NOMO-1 treated with dmso at 0.1 percent for 144 hours (cell line): ENCODE measurements at regions not wholly inside any gene's neighbourhood (a gene's known extent, or its start where the extent isn't known, plus 50 kb on each side); places are given as distances from the start of the nearest gene placed in this dataset.
"Not testable (repeated sequence)": the region's sequence is repeated elsewhere in the genome, so short reads cannot be mapped to it uniquely, and the experiment has no call there.

Source experiments
- DNase-seq: peaks from one replicate; lab custom pipeline; 2025; ENCODE audit not compliant: unreplicated experiment; lab: John Stamatoyannopoulos, UW

DNA sequence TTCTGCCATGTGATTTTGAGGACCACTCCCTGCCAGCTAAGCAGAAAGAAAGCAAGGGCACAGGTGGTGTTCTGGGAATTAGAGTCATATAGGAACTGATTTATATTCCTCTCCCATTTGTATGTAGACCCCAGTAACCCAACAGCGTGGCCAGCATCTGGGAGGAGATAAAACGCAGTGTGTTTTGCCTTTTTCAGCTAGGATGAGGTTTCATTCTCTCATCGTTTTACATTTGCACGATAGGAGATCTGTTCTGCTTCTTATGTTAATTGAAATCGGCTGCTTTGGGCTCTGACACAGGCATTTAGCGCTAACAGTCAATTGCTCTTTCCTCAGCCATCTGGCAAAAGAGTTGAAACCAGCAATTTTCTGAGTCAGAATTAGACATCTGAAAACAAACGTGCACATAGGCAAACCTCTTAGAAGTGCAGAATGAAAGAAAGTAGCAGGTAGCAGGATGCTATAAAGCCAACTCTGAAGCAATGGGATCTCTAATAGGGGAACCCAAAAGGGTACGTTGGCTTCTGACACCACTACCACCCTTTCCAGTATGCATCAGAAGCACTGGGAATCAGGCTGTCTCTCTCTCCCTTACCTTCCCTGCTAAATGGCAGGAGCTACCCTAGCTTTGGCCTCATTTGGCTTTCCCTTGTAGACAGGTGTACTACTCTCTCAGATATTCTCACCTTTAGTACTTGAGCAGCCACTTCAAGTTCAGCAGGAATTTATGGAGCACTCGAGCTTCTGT is 219.1 kb downstream of the PHLDA1 start:
- DNase-seq: no peak

- DNase-seq: no peak
These were observed 221.8 kb downstream of the PHLDA1 start for GRCh38 chr12:75809746-75810145.

GRCh38 chr12:75807494-75807893 is 224.1 kb downstream of the PHLDA1 start:
- DNase-seq: no peak

GRCh38 chr12:75805905-75806304 is 225.7 kb downstream of the PHLDA1 start:
- no peak for DNase-seq

- DNase-seq: no peak
These were observed 226.3 kb downstream of the PHLDA1 start for GRCh38 chr12:75805320-75805719.

- no peak for DNase-seq
These were observed 233.2 kb downstream of the PHLDA1 start for GRCh38 chr12:75798136-75798926.

- DNase-seq: no peak
These were observed 236.5 kb downstream of the PHLDA1 start for GRCh38 chr12:75795125-75795524.

- no peak for DNase-seq
These were observed 238.9 kb downstream of the PHLDA1 start for GRCh38 chr12:75792687-75793086.

- no peak for DNase-seq
These were observed 241.4 kb downstream of the PHLDA1 start for GRCh38 chr12:75790219-75790618.

DNA sequence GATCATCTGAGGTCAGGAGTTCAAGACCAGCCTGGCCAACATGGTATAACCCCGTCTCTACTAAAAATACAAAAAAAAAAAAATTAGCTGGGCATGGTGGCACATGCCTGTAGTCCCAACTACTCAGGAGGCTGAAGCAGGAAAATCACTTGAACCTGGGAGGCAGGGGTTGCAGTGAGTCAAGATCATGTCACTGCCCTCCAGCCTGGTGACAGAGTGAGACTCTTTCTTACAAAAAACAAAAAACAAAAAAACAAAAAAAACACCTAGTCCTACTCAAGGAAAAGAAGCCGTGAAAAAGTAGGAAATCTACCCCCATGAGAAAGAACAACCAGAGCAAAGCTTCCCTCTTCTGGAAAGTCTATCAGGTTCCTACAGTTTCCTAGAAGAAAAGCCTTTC is 244.4 kb downstream of the PHLDA1 start:
- DNase-seq: not testable (repeated sequence)

DNA sequence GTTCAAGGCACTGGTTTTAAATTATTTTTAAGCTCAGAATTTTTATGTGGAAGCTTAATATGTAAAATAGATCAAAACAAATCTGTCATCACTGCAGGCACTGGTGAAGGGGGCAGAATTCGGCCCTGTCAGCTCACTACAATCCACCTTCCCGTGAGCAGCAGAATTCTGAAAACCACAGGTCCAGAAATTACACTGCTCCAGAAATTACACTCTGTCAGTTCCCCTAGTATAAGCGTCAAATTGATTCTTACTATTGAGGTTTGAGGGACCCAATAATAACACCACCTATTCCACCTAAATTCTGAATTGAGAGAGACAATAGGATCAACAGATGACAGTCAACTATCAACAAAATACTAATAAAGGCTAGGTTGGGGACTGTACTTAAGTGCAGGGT is 245.5 kb downstream of the PHLDA1 start:
- DNase-seq: no peak

DNA sequence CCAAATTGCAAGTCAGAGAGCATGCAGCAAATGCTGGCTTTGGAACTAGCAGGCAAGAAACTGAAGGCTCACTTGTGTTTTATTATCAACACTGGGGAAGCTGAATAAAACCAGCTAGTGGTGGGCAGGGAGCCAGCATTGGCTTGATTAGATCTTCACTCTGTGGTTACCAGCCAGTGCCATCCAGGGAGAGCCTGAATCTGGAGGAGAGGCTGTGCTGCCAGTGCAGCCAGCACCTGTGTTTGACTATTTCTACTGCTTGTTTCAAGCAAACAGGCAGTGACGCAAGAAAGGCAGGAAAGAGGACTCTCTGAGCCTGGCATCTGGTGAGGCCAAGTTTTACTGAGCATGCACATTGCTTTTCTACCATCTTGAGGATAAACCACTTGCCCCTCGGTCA is 247.0 kb downstream of the PHLDA1 start:
- DNase-seq: no peak

- no peak for DNase-seq
These were observed 248.3 kb downstream of the PHLDA1 start for GRCh38 chr12:75783093-75783877.

GRCh38 chr12:75782069-75782581 is 249.5 kb downstream of the PHLDA1 start:
- no peak for DNase-seq

DNA sequence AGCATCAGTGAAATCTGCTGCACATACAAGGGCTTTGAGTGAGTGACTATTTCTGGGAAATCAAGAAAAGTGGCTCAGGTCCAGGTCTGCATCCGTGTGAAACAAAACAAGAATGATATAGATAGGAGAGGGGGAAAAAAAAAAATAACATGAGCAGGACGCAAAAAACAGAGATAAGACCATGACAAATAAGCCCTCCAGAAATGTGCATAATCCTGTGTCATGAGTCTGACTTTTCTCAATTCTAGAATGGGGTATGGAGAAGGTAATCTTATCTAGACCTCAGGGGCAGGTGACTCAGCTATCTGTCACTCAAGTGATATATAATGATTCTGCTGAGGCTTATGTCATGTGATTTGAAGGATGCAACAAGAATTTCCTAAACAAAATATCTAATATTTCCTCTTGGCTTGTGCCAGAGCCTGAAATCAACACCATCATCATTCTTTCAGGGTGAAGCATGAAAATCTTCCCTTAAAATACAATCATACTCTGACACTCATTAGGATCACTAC is 250.0 kb downstream of the PHLDA1 start:
- no peak for DNase-seq

GRCh38 chr12:75779891-75780496 is 251.6 kb downstream of the PHLDA1 start:
- DNase-seq: no peak

DNA sequence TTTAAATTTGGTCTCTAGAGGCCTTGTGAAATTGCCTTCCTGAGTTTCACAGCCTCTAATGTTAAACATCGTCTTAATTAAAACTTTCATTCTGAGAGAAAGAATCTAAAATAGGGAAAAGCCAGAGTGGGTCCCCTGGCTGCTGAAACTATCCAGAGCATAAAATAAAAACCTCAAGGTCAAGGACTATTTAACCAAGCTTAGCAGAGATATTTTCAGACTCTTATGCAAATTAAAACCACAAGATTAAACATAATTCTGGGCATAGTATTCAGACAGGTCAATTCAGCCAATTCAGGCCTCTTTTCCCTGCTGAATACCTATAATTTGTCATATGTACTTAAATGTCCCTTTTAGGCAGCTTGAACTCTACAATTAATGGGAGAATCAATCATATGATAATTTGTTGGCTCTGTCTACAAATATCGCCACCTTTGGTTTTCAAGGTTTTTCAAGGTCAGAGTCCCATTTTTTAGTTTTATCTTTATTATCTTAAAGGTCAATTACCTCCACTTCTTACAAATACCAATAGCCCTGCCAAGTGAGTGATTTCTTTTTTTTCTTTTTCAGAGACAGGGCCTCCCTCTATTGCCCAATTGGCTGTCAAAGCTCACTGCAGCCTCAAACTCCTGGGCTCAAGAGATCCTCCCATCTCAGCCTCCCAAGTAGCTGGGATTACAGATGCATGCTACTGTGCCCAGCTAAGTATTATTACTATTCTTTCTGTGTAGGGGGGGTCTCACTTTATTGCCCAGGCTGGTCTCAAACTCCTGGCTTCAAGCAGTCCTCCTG is 257.1 kb downstream of the PHLDA1 start:
- DNase-seq: no peak

GRCh38 chr12:75773377-75773776 is 258.2 kb downstream of the PHLDA1 start:
- no peak for DNase-seq

DNA sequence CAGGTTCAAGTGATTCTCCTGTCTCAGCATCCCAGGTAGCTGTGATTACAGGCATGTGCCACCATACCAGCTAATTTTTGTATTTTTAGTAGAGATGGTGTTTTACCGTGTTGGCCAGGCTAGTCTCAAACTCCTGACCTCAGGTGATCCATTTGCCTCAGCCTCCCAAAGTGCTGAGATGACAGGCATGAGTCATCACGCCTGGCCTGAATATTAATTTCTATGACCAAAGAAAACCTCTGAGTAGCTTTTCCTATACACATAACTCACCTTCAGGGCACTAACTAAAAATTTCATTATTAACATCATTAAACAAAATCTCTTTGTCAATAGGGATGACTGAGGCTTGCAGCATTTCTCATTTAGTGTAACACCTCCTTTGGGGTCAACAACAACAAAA is 259.6 kb upstream of the KRR1 start:
- no peak for DNase-seq

GRCh38 chr12:75767957-75768356 is 256.5 kb upstream of the KRR1 start:
- no peak for DNase-seq
